IMR-90 (cell line): ENCODE measurements at regions not wholly inside any gene's neighbourhood (a gene's known extent, or its start where the extent isn't known, plus 50 kb on each side); places are given as distances from the start of the nearest gene placed in this dataset.

Source experiments
- ATAC-seq: fragments of 200-7000 bp; cut with Tn5 transposase; 2 replicates; pipeline ENCODE4 v1.9.1; 2020; ENCODE audit warnings: low read depth, mild to moderate bottlenecking, moderate library complexity
- BruUV-seq: library from RNA; stranded (reverse); fragments of 400-500 nt; replicated peaks from 2 replicates; lab custom pipeline; 2021; lab: Mats Ljungman, UMichigan
- CTCF ChIA-PET: fragments of 300-600 bp; formaldehyde crosslinking; extraction: SDS; loops from one replicate; lab custom pipeline; 2021; ENCODE audit warnings: antibody characterized with exemption; lab: Yijun Ruan, JAX
- POLR2A ChIA-PET: fragments of 300-600 bp; sonication (Branson Sonifier 250); formaldehyde crosslinking; loops from one replicate; lab custom pipeline; 2022; ENCODE audit warnings: antibody characterized with exemption; ENCODE audit not compliant: unreplicated experiment; lab: Charles Lee
- DNase-seq: peaks from one replicate; pipeline ENCODE4 v3.0.0; 2013
- H2AFZ ChIP-seq: replicated peaks from 2 replicates; pipeline ENCODE3; 2013; ENCODE audit warnings: low read length, mild to moderate bottlenecking; ENCODE audit not compliant: poor library complexity
- H2AK5ac ChIP-seq: 2 replicates; pipeline ENCODE4 v1.6.1; 2013; ENCODE audit warnings: low read depth, low read length, inconsistent platforms
- H2AK9ac ChIP-seq: replicated peaks from 2 replicates; pipeline ENCODE3; 2013; ENCODE audit warnings: mild to moderate bottlenecking, low read depth, low read length, moderate library complexity; ENCODE audit not compliant: poor library complexity
- H2BK120ac ChIP-seq: 2 replicates; pipeline ENCODE4 v1.6.1; 2013; ENCODE audit warnings: low read depth, low read length, inconsistent platforms
- H2BK15ac ChIP-seq: 3 replicates; pipeline ENCODE4 v1.6.1; 2013; ENCODE audit warnings: low read depth, low read length, inconsistent platforms
- H2BK20ac ChIP-seq: 2 replicates; pipeline ENCODE4 v1.6.1; 2013; ENCODE audit warnings: low read depth, mild to moderate bottlenecking, inconsistent platforms, low read length, moderate library complexity
- H2BK5ac ChIP-seq: 2 replicates; pipeline ENCODE4 v1.6.1; 2013; ENCODE audit warnings: mild to moderate bottlenecking, low read depth, low read length, inconsistent platforms; ENCODE audit not compliant: poor library complexity, severe bottlenecking
- H3K14ac ChIP-seq: replicated peaks from 2 replicates; pipeline ENCODE4 v1.6.1; 2013; ENCODE audit warnings: low read depth, low read length, inconsistent platforms
- H3K18ac ChIP-seq: 2 replicates; pipeline ENCODE4 v1.6.1; 2013; ENCODE audit warnings: low read depth, low read length, control low read depth
- H3K23ac ChIP-seq: 2 replicates; pipeline ENCODE4 v1.6.1; 2013; ENCODE audit warnings: low read depth, low read length, inconsistent platforms
- H3K27ac ChIP-seq: 2 replicates; pipeline ENCODE4 v1.5.1; 2013; ENCODE audit warnings: mild to moderate bottlenecking, control low read depth, low read length; ENCODE audit not compliant: insufficient read depth
- H3K27me3 ChIP-seq: 2 replicates; pipeline ENCODE4 v1.6.1; 2013; ENCODE audit warnings: low read length; ENCODE audit not compliant: control insufficient read depth, insufficient read depth
- H3K36me3 ChIP-seq: 2 replicates; pipeline ENCODE4 v1.6.1; 2013; ENCODE audit warnings: low read length, mixed read lengths; ENCODE audit not compliant: control insufficient read depth, insufficient read depth
- H3K4ac ChIP-seq: 2 replicates; pipeline ENCODE4 v1.6.1; 2013; ENCODE audit warnings: low read depth, low read length, inconsistent platforms
- H3K4me1 ChIP-seq: 2 replicates; pipeline ENCODE4 v1.6.1; 2013; ENCODE audit warnings: low read length, mixed read lengths; ENCODE audit not compliant: control insufficient read depth, insufficient read depth
- H3K4me2 ChIP-seq: 2 replicates; pipeline ENCODE4 v1.6.1; 2013; ENCODE audit warnings: low read depth, mild to moderate bottlenecking, control low read depth, low read length, moderate library complexity
- H3K4me3 ChIP-seq: 2 replicates; pipeline ENCODE4 v1.5.1; 2013; ENCODE audit warnings: low read depth, mild to moderate bottlenecking, control low read depth, low read length, moderate library complexity; ENCODE audit not compliant: insufficient read depth
- H3K56ac ChIP-seq: 2 replicates; pipeline ENCODE4 v1.6.1; 2013; ENCODE audit warnings: low read length, inconsistent platforms; ENCODE audit not compliant: insufficient read depth; ENCODE audit errors: extremely low read depth
- H3K79me1 ChIP-seq, 2 experiments: 2 replicates each; pipeline ENCODE4 v1.6.1; 2013; ENCODE audit warnings: low read length in 2 of 2, inconsistent platforms in 1 of 2, low read depth in 1 of 2
- H3K9ac ChIP-seq: 2 replicates; pipeline ENCODE4 v1.6.1; 2013; ENCODE audit warnings: low read depth, low read length, control low read depth
- H3K9me1 ChIP-seq: 2 replicates; pipeline ENCODE4 v1.6.1; 2013; ENCODE audit warnings: low read length, inconsistent platforms; ENCODE audit not compliant: insufficient read depth
- H3K9me3 ChIP-seq: 2 replicates; pipeline ENCODE4 v1.6.1; 2013; ENCODE audit warnings: low read length; ENCODE audit not compliant: control insufficient read depth, insufficient read depth
- H4K20me1 ChIP-seq: 2 replicates; pipeline ENCODE4 v1.6.1; 2013; ENCODE audit warnings: low read length, inconsistent platforms; ENCODE audit not compliant: insufficient read depth
- H4K5ac ChIP-seq: 2 replicates; pipeline ENCODE4 v1.6.1; 2013; ENCODE audit warnings: mild to moderate bottlenecking, low read depth, low read length, control low read depth
- H4K8ac ChIP-seq, 2 experiments: 2 replicates each; pipeline ENCODE4 v1.6.1; 2013; ENCODE audit warnings: low read depth in 2 of 2, low read length in 2 of 2, control low read depth in 1 of 2, inconsistent platforms in 1 of 2
- H4K91ac ChIP-seq: 2 replicates; pipeline ENCODE4 v1.6.1; 2013; ENCODE audit warnings: low read depth, low read length, inconsistent platforms; ENCODE audit not compliant: insufficient read depth
- BHLHE40 ChIP-seq: fragments of 150-350 bp; IDR thresholded peaks from 2 replicates; pipeline ENCODE4 v1.6.1; 2016; ENCODE audit warnings: mild to moderate bottlenecking, low read depth, low read length
- CEBPB ChIP-seq: IDR thresholded peaks from 2 replicates; pipeline ENCODE4 v1.6.1; 2012; ENCODE audit warnings: low read depth, low read length, improper control_type of control experiment
- CHD1 ChIP-seq: IDR thresholded peaks from 2 replicates; pipeline ENCODE4 v1.6.1; 2012; ENCODE audit warnings: low read depth, low read length, improper control_type of control experiment
- FOS ChIP-seq: fragments of 150-350 bp; IDR thresholded peaks from 2 replicates; pipeline ENCODE4 v1.6.1; 2016; ENCODE audit warnings: low read depth, low read length
- MAFK ChIP-seq: IDR thresholded peaks from 2 replicates; pipeline ENCODE4 v1.6.1; 2012; ENCODE audit warnings: low read depth, low read length, improper control_type of control experiment
- MXI1 ChIP-seq: IDR thresholded peaks from 2 replicates; pipeline ENCODE4 v1.6.1; 2012; ENCODE audit warnings: low read depth, mild to moderate bottlenecking, low read length, moderate library complexity, borderline replicate concordance
- NFE2L2 ChIP-seq: fragments of 150-350 bp; IDR thresholded peaks from 2 replicates; pipeline ENCODE4 v1.6.1; 2016; ENCODE audit warnings: low read depth, mild to moderate bottlenecking, low read length
- POLR2A ChIP-seq: IDR thresholded peaks from 2 replicates; pipeline ENCODE4 v1.6.1; 2012; ENCODE audit warnings: mild to moderate bottlenecking, low read depth, low read length
- RAD21 ChIP-seq: IDR thresholded peaks from 2 replicates; pipeline ENCODE4 v1.6.1; 2012; ENCODE audit warnings: low read length, improper control_type of control experiment
- RCOR1 ChIP-seq: IDR thresholded peaks from 2 replicates; pipeline ENCODE4 v1.6.1; 2012; ENCODE audit warnings: mild to moderate bottlenecking, low read length, improper control_type of control experiment; ENCODE audit not compliant: insufficient replicate concordance
- SMC3 ChIP-seq: fragments of 150-350 bp; IDR thresholded peaks from 2 replicates; pipeline ENCODE4 v1.6.1; 2016; ENCODE audit warnings: low read depth, mild to moderate bottlenecking, antibody characterized with exemption, low read length, moderate library complexity
- WGBS, 2 experiments: methylation state at CpG; one replicate each; pipeline versions ENCODE4 v1.1.5 to v1.1.7; 2013; ENCODE audit warnings: missing lambda C conversion rate in 2 of 2; ENCODE audit not compliant: insufficient read length in 1 of 2; ENCODE audit errors: extremely low coverage in 2 of 2; 5-methylcytosine and 5-hydroxymethylcytosine counted together
- dilution Hi-C: fragments of 300-500 bp; cut with HindIII; formaldehyde crosslinking; loops from one replicate; pipeline ENCODE4 v1.14.3; 2018; ENCODE audit warnings: low sequenced_read_pairs; ENCODE audit not compliant: unreplicated experiment
- in situ Hi-C: fragments of 300-500 bp; cut with MboI; formaldehyde crosslinking; loops from 3 replicates; pipeline ENCODE4 v1.14.3; 2019; ENCODE audit warnings: low sequenced_read_pairs, inconsistent platforms, mixed read lengths
- intact Hi-C: fragments of 100-400 bp; cut with micrococcal nuclease; formaldehyde crosslinking; loops from 2 replicates; pipeline ENCODE4 v1.10.0; 2022
- TF ChIP-seq, protein P1 (sequence below): fragments of 150-350 bp; IDR thresholded peaks from 2 replicates; pipeline ENCODE4 v1.6.1; 2017; ENCODE audit warnings: mild to moderate bottlenecking, antibody characterized with exemption, low read length, low read depth
- TF ChIP-seq, protein P2 (sequence below): fragments of 150-350 bp; IDR thresholded peaks from 2 replicates; pipeline ENCODE4 v1.6.1; 2016; ENCODE audit warnings: low read depth, mild to moderate bottlenecking, low read length, moderate library complexity, borderline replicate concordance
- TF ChIP-seq, protein P3 (sequence below): conservative IDR thresholded peaks from 2 replicates; pipeline ENCODE4 v1.5.1; 2012; ENCODE audit warnings: mild to moderate bottlenecking, low read depth, low read length, improper control_type of control experiment

DNA sequence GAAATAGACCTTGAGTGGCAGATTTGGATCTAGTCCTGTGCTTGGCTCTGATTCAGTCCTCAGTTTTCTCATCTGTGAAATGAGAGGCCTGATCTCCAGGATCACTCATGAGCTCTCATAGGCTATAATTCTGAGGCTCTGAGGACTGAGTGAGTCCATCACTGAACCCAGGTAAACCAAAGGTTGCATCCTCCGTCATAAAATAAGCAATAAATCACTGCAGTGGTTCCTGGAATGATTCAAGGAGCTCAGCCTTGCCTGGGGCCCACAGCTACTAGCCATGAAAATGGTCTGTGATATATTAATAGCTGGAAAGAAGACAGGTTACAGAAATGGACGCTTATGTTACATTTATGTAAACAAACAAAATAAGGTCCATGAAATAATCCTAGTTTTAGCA is 124.8 kb downstream of the MAP3K7 start:
- Histone ChIP-seq H3K4ac (no peak overlapping the region), H3K56ac (no peak overlapping the region), H2BK20ac (no peak overlapping the region), H2BK120ac (no peak overlapping the region), H4K8ac (no peak overlapping the region), H2BK15ac (no peak overlapping the region), H3K4me3 (no peak overlapping the region), H2AFZ (no peak overlapping the region), H3K9me1 (no peaks in the 10 kb centered on the region), H3K36me3 (no peaks in the 10 kb centered on the region), H3K9me3 (no peaks in the 10 kb centered on the region), H3K27ac (no peak overlapping the region), H2AK9ac (no peak overlapping the region), H4K5ac (no peak overlapping the region), H3K4me1 (no peaks in the 10 kb centered on the region), H3K9ac (no peak overlapping the region), H3K4me2 (no peak overlapping the region), H4K91ac (no peak overlapping the region), H3K14ac (no peak overlapping the region), H4K20me1 (no peaks in the 10 kb centered on the region), H3K23ac (no peak overlapping the region), H3K18ac (no peak overlapping the region), H2AK5ac (no peak overlapping the region), H2BK5ac (no peak overlapping the region), H3K27me3 (peaks cover 7% of the 10 kb centered on the region), H3K79me1 (no peaks in the 10 kb centered on the region)
- intact Hi-C loops: no loop called here
- no CpG with 5 or more reads among the region's 2 CpGs for WGBS, 2 experiments
- DNase-seq (no peak), ATAC-seq (no peak)
- in situ Hi-C loops: no loop called here
- no TSS peak for BruUV-seq
- dilution Hi-C loops: no loop called here
- POLR2A ChIA-PET: no interaction called here
- CTCF ChIA-PET: interaction anchor here (0.8 kb wide), 1 partner anchor 191 kb away, joined by 3 read pairs; no protein-coding TSS in a partner anchor
- TF ChIP-seq, protein P1, sequence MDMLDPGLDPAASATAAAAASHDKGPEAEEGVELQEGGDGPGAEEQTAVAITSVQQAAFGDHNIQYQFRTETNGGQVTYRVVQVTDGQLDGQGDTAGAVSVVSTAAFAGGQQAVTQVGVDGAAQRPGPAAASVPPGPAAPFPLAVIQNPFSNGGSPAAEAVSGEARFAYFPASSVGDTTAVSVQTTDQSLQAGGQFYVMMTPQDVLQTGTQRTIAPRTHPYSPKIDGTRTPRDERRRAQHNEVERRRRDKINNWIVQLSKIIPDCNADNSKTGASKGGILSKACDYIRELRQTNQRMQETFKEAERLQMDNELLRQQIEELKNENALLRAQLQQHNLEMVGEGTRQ: no peak
- TF ChIP-seq POLR2A (no peak), NFE2L2 (no peak), RCOR1 (no peak), CHD1 (no peak), MAFK (no peak), RAD21 (no peak), MXI1 (no peak), FOS (no peak), CEBPB (no peak), SMC3 (no peak), BHLHE40 (no peak)
- TF ChIP-seq, protein P2, sequence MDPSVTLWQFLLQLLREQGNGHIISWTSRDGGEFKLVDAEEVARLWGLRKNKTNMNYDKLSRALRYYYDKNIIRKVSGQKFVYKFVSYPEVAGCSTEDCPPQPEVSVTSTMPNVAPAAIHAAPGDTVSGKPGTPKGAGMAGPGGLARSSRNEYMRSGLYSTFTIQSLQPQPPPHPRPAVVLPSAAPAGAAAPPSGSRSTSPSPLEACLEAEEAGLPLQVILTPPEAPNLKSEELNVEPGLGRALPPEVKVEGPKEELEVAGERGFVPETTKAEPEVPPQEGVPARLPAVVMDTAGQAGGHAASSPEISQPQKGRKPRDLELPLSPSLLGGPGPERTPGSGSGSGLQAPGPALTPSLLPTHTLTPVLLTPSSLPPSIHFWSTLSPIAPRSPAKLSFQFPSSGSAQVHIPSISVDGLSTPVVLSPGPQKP: no peak
- TF ChIP-seq, protein P3, sequence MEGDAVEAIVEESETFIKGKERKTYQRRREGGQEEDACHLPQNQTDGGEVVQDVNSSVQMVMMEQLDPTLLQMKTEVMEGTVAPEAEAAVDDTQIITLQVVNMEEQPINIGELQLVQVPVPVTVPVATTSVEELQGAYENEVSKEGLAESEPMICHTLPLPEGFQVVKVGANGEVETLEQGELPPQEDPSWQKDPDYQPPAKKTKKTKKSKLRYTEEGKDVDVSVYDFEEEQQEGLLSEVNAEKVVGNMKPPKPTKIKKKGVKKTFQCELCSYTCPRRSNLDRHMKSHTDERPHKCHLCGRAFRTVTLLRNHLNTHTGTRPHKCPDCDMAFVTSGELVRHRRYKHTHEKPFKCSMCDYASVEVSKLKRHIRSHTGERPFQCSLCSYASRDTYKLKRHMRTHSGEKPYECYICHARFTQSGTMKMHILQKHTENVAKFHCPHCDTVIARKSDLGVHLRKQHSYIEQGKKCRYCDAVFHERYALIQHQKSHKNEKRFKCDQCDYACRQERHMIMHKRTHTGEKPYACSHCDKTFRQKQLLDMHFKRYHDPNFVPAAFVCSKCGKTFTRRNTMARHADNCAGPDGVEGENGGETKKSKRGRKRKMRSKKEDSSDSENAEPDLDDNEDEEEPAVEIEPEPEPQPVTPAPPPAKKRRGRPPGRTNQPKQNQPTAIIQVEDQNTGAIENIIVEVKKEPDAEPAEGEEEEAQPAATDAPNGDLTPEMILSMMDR: no peak
